Esophagus squamous epithelium (tissue), 4 donors: ENCODE measurements at regions not wholly inside any gene's neighbourhood (a gene's known extent, or its start where the extent isn't known, plus 50 kb on each side); places are given as distances from the start of the nearest gene placed in this dataset.

Experiments used
- POLR2A ChIP-seq, 4 donors: fragments of 450-650 bp; IDR thresholded peaks; one replicate each; pipeline ENCODE4 v1.6.1; 2017; ENCODE audit warnings: antibody characterized with exemption in 4 of 4, mild to moderate bottlenecking in 4 of 4, moderate library complexity in 3 of 4
- TF ChIP-seq, protein P1 (sequence below), 6 experiments: fragments of 450-650 bp in 4 of 6; fragments of 200-600 bp in 2 of 6; sonication (generic) in 2 of 6; IDR thresholded peaks; one replicate each; pipeline ENCODE4 v1.5.1; 2016 to 2019; ENCODE audit warnings: antibody characterized with exemption in 6 of 6, mild to moderate bottlenecking in 4 of 6, moderate library complexity in 4 of 6

DNA sequence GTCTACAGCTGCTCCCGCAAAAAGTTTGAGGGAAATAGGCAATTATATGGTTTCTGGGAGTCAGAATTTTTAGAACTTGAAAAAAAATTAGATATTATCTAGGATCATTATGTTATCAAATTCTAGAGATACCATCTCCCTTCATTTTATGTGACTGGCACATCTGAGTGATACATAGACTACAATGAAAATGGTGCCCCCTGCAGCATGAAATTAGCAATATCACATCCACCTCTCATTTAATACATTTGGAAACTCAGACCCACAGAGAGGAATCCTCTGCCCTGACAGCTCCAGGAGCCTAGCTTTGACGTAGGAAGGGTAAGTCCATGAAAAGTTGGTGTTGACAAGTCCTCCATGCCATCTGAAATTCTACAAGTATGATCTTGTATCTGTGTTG, 381.6 kb downstream of the SUCLG1 start:
- TF ChIP-seq, protein P1, sequence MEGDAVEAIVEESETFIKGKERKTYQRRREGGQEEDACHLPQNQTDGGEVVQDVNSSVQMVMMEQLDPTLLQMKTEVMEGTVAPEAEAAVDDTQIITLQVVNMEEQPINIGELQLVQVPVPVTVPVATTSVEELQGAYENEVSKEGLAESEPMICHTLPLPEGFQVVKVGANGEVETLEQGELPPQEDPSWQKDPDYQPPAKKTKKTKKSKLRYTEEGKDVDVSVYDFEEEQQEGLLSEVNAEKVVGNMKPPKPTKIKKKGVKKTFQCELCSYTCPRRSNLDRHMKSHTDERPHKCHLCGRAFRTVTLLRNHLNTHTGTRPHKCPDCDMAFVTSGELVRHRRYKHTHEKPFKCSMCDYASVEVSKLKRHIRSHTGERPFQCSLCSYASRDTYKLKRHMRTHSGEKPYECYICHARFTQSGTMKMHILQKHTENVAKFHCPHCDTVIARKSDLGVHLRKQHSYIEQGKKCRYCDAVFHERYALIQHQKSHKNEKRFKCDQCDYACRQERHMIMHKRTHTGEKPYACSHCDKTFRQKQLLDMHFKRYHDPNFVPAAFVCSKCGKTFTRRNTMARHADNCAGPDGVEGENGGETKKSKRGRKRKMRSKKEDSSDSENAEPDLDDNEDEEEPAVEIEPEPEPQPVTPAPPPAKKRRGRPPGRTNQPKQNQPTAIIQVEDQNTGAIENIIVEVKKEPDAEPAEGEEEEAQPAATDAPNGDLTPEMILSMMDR (IDR thresholded peaks at IDR 0.05), result peak in 5 of 6 experiments; percentile 8 to 47 (median 30)
- no peak for TF ChIP-seq POLR2A (IDR thresholded peaks at IDR 0.05)
